ENCODE measurements at regions not wholly inside any gene's neighbourhood (a gene's known extent, or its start where the extent isn't known, plus 50 kb on each side); places are given as distances from the start of the nearest gene placed in this dataset.

GRCh38 chr5:124648902-124649467 lies 97.5 kb downstream of the ZNF608 start (continued):
- no peak for TF ChIP-seq MEF2D (tag; conservative IDR thresholded peaks at IDR 0.05; ENCODE audit: low read depth)
- TF ChIP-seq GTF2A2 (tag; IDR thresholded peaks at IDR 0.05), result no peak
- TF ChIP-seq RFX5 (IDR thresholded peaks at IDR 0.05; ENCODE audit: low read depth, low read length), result no peak

GRCh38 chr5:124647352-124647751 lies 99.1 kb downstream of the ZNF608 start:
- no peaks in the 10 kb centered on the region for H4K20me1 ChIP-seq (replicated peaks; ENCODE audit: control insufficient read depth, insufficient read depth, low read length)

GRCh38 chr5:124645396-124645795 lies 101.0 kb downstream of the ZNF608 start:
- Histone ChIP-seq H3K9me1 (ENCODE audit: control insufficient read depth, insufficient read depth, low read length) (no peaks in the 10 kb centered on the region), H2AFZ (ENCODE audit: low read depth, low read length) (no peak overlapping the region), H3K27ac (ENCODE audit: extremely low read depth, low read depth, low read length) (no peak overlapping the region), H4K20me1 (replicated peaks; ENCODE audit: control insufficient read depth, insufficient read depth, low read length) (no peaks in the 10 kb centered on the region), H3K79me2 (ENCODE audit: control insufficient read depth, insufficient read depth, low read length) (no peaks in the 10 kb centered on the region), H3K9me3 (replicated peaks; ENCODE audit: control insufficient read depth, insufficient read depth, low read depth, low read length) (no peaks in the 10 kb centered on the region), H3K4me1 (replicated peaks in 1 of 2; ENCODE audit: control insufficient read depth in 2 of 2, insufficient read depth in 2 of 2, low read length in 2 of 2) (peaks cover 4 to 22% of the 10 kb centered on the region in 2 experiments; a peak in 4 of 5 replicates), H3K27me3 (ENCODE audit: control insufficient read depth in 2 of 2, insufficient read depth in 2 of 2, low read length in 2 of 2) (no peaks in the 10 kb centered on the region), H3K4me3 (no peak overlapping the region), H3K4me2 (ENCODE audit: insufficient read depth, low read length) (no peak overlapping the region), H3K36me3 (ENCODE audit: control insufficient read depth, insufficient read depth, low read length) (no peaks in the 10 kb centered on the region; the same call in 2 of the 3 replicates), H3K9ac (ENCODE audit: insufficient read depth in 1 of 2, low read depth in 2 of 2, low read length in 2 of 2) (no peak overlapping the region)
- intact Hi-C loops (cut with micrococcal nuclease), result no loop called here
- TF ChIP-seq BRD9 (IDR thresholded peaks at IDR 0.05; ENCODE audit: low read depth, partially characterized antibody) (no peak), EGR1 (conservative IDR thresholded peaks at IDR 0.05) (peak; percentile 49)
- DNase-seq (ENCODE audit: extremely low read depth in 1 of 4, low spot score in 3 of 4) (no peak), ATAC-seq (no peak), FAIRE-seq (no peak)
- BruUV-seq (replicated peaks), result no TSS peak
- WGBS (ENCODE audit: insufficient coverage, low coverage, missing lambda C conversion rate), result 64% methylated on average over 2 of the region's 3 CpGs
- in situ Hi-C loops (cut with MboI), result no loop called here
- ChIA-PET POLR2A (no interaction called here), CTCF (ENCODE audit: low intra/inter-chr PET ratio) (no interaction called here)

More at GRCh38 chr5:124647352-124647751, 99.1 kb downstream of the ZNF608 start:
- ATAC-seq, result no peak
- Histone ChIP-seq H3K9me3 (replicated peaks; ENCODE audit: control insufficient read depth, insufficient read depth, low read depth, low read length) (no peaks in the 10 kb centered on the region), H3K4me3 (no peak overlapping the region), H3K27ac (ENCODE audit: extremely low read depth, low read depth, low read length) (no peak overlapping the region), H3K9ac (ENCODE audit: insufficient read depth in 1 of 2, low read depth in 2 of 2, low read length in 2 of 2) (no peak overlapping the region), H3K36me3 (ENCODE audit: control insufficient read depth, insufficient read depth, low read length) (no peaks in the 10 kb centered on the region; the same call in 2 of the 3 replicates), H3K27me3 (ENCODE audit: control insufficient read depth in 2 of 2, insufficient read depth in 2 of 2, low read length in 2 of 2) (no peaks in the 10 kb centered on the region), H3K4me1 (replicated peaks in 1 of 2; ENCODE audit: control insufficient read depth in 2 of 2, insufficient read depth in 2 of 2, low read length in 2 of 2) (peaks cover 10 to 34% of the 10 kb centered on the region in 2 experiments), H3K4me2 (ENCODE audit: insufficient read depth, low read length) (no peak overlapping the region), H3K79me2 (ENCODE audit: control insufficient read depth, insufficient read depth, low read length) (no peaks in the 10 kb centered on the region), H3K9me1 (ENCODE audit: control insufficient read depth, insufficient read depth, low read length) (no peaks in the 10 kb centered on the region), H2AFZ (ENCODE audit: low read depth, low read length) (no peak overlapping the region)
- DNase-seq (ENCODE audit: extremely low read depth in 1 of 4, low spot score in 3 of 4), result no peak
- FAIRE-seq, result no peak
- in situ Hi-C loops (cut with MboI), result no loop called here
- CTCF ChIA-PET (ENCODE audit: low intra/inter-chr PET ratio), result no interaction called here
- no TSS peak for BruUV-seq (replicated peaks)
- intact Hi-C loops (cut with micrococcal nuclease), result no loop called here
- POLR2A ChIA-PET, result interaction anchor here (0.6 to 2.0 kb wide), 2 partner anchors 12 to 78 kb away, joined by 3 to 5 read pairs; no protein-coding TSS in a partner anchor
- WGBS (ENCODE audit: insufficient coverage, low coverage, missing lambda C conversion rate), result 70% methylated on average over 8 of the region's 8 CpGs
- TF ChIP-seq FOXK2 (conservative IDR thresholded peaks at IDR 0.05 in 1 of 2, IDR thresholded peaks at IDR 0.05 in 1 of 2; ENCODE audit: low read depth in 2 of 2), result no peak
- TF ChIP-seq ARID1B (IDR thresholded peaks at IDR 0.05), result no peak

All from K562 (cell line).